HG02642 (cell line): ENCODE measurements at regions not wholly inside any gene's neighbourhood (a gene's known extent, or its start where the extent isn't known, plus 50 kb on each side); places are given as distances from the start of the nearest gene placed in this dataset.
"Not testable (repeated sequence)": the region's sequence is repeated elsewhere in the genome, so short reads cannot be mapped to it uniquely, and the experiment has no call there.

Source experiments
- ATAC-seq: cut with Tn5 transposase; IDR thresholded peaks from one replicate; pipeline ENCODE4 v1.9.1; 2021; ENCODE audit warnings: mild to moderate bottlenecking; ENCODE audit not compliant: unreplicated experiment, poor library complexity

GRCh38 chr13:72590091-72590740 lies 137.2 kb downstream of the MZT1 start:
- ATAC-seq, result no peak

- ATAC-seq, result no peak
These were observed 140.9 kb downstream of the MZT1 start for GRCh38 chr13:72586518-72586917.

GRCh38 chr13:72585254-72585653 lies 142.2 kb downstream of the MZT1 start:
- no peak for ATAC-seq

- ATAC-seq, result no peak
These were observed 156.2 kb downstream of the MZT1 start for GRCh38 chr13:72571191-72571590.

- ATAC-seq, result no peak
These were observed 157.4 kb downstream of the MZT1 start for GRCh38 chr13:72570019-72570418.

- no peak for ATAC-seq
These were observed 159.9 kb downstream of the MZT1 start for GRCh38 chr13:72567566-72567965.

GRCh38 chr13:72566526-72566925 lies 160.9 kb downstream of the MZT1 start:
- ATAC-seq, result no peak

GRCh38 chr13:72565893-72566292 lies 161.5 kb downstream of the MZT1 start:
- ATAC-seq, result no peak

- ATAC-seq, result no peak
These were observed 164.7 kb downstream of the MZT1 start for GRCh38 chr13:72562686-72563085.

- no peak for ATAC-seq
These were observed 165.6 kb downstream of the MZT1 start for GRCh38 chr13:72561791-72562190.

GRCh38 chr13:72559716-72560115 lies 167.7 kb downstream of the MZT1 start:
- no peak for ATAC-seq

GRCh38 chr13:72556945-72557344 lies 170.5 kb downstream of the MZT1 start:
- ATAC-seq, result no peak

- ATAC-seq, result no peak
These were observed 171.8 kb downstream of the MZT1 start for GRCh38 chr13:72555601-72556000.

GRCh38 chr13:72552731-72553130 lies 174.7 kb downstream of the MZT1 start:
- no peak for ATAC-seq

GRCh38 chr13:72545895-72546294 lies 181.5 kb downstream of the MZT1 start:
- ATAC-seq, result not testable (repeated sequence)

GRCh38 chr13:72545030-72545719 lies 182.3 kb downstream of the MZT1 start:
- ATAC-seq, result no peak

GRCh38 chr13:72544042-72544441 lies 183.4 kb downstream of the MZT1 start:
- no peak for ATAC-seq

- no peak for ATAC-seq
These were observed 185.2 kb downstream of the MZT1 start for GRCh38 chr13:72542241-72542640.

GRCh38 chr13:72541674-72542073 lies 185.8 kb downstream of the MZT1 start:
- no peak for ATAC-seq

GRCh38 chr13:72540881-72541280 lies 186.5 kb downstream of the MZT1 start:
- no peak for ATAC-seq

- no peak for ATAC-seq
These were observed 187.5 kb downstream of the MZT1 start for GRCh38 chr13:72539925-72540324.

GRCh38 chr13:72537782-72538181 lies 189.6 kb downstream of the MZT1 start:
- ATAC-seq, result no peak
